ENCODE measurements at regions not wholly inside any gene's neighbourhood (a gene's known extent, or its start where the extent isn't known, plus 50 kb on each side); places are given as distances from the start of the nearest gene placed in this dataset.
A peak's percentile ranks its signal among the peaks of the same experiment; 100 is the strongest.

- no peak for DNase-seq
These were observed 88.8 kb upstream of the GALNT18 start for GRCh38 chr11:11710556-11710955.

DNA sequence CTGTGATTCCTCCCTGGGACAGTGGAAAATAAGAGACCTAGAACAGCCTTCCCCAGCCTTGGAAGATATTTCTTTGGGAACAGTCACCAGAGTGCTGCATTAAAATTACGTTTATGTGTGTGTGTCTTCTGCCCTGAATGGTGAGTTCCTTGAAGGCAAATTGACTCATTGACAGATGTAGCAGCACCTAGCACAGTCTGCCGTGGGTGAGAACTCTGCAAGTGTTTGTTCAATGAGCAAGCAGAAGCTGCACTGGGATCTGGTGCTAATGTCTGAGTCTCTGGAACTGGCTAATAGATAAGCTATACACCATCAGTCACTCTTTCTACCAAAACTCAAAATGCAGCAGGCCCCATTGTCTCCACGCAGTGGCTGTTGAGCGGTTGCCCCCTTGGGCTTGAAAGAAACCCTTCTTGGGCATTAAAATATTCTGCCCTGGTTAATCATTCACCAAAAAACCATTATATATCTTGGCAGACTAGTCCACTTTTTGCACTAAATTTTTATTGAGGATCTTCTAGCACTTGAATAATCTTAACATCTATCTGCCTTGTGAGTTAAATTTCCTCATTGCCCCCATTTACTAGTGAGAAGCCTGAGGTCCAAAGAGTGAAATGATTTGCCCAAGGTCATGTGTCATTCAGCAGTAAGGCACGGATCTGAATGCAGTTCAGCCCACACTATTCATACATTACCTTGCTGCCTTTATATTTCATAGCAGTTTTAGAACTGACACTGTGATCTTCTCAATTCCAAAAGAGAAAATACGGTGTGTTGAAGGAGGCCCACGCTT, 87.8 kb upstream of the GALNT18 start:
- DNase-seq, result no peak

DNA sequence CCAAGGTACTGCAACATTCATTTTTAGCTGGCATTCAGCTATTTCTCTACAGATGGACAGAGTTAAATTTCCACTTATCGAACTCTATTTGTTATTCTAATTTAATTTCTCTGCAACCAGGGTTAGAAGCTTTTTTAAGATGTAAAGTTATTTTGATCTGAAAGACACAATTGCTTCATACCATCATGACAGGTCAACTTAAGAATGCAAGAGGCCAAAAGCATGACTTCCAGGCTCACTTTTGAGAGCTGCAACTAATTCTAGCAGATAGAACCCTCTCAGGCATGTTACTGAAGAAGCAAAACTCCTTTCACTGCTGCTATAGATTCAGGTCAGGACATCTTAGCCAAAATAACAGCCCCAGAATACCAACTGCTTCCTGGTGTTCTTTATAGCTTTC, 86.5 kb upstream of the GALNT18 start:
- DNase-seq, result no peak

DNA sequence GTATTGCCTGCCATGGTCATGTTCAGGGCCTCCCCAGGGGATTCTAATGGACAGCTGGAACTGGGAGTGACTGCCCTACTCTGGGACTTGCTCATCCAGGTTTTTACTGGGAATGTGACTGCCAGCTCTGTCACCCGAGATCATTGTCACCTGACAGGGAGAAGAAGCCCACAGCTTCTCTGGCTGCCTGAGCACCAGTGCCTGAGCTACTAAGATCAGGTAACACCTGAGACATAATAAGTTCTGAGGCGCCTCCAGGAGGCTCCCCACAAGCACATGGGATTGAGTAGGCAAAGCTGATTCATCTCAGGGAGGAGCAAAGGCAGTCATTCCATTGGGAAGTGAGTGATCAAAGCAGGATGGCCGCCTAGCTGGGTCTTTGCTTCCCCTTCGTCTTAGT, 84.2 kb upstream of the GALNT18 start:
- DNase-seq, result peak; percentile 18

- DNase-seq, result no peak
These were observed 82.1 kb upstream of the GALNT18 start for GRCh38 chr11:11703885-11704284.

- no peak for DNase-seq
These were observed 79.3 kb upstream of the GALNT18 start for GRCh38 chr11:11701070-11701469.

GRCh38 chr11:11697796-11698195, 76.0 kb upstream of the GALNT18 start:
- no peak for DNase-seq

GRCh38 chr11:11691296-11692151, 69.7 kb upstream of the GALNT18 start:
- DNase-seq, result peak; percentile 67

DNA sequence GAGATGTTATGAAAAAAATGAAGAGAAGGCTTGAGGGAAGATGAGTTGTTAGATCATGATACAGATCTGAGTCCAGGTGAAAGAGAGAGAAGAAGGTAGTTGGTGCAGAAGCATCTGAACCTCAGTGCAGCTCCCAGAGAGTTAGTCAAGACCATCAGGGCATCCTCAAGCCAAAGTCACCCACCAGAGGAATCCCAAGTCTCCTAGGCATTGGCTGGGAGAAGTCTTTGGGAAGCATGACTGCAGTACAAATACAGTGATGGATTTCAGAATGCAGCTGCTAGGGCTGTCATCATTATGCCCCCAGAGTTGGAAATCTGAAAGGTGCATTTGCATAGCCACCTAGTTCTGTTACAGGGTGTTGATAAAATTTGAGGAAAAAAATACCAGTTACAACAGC, 59.7 kb upstream of the GALNT18 start:
- no peak for DNase-seq

GRCh38 chr11:11677672-11678356, 56.0 kb upstream of the GALNT18 start:
- no peak for DNase-seq

DNA sequence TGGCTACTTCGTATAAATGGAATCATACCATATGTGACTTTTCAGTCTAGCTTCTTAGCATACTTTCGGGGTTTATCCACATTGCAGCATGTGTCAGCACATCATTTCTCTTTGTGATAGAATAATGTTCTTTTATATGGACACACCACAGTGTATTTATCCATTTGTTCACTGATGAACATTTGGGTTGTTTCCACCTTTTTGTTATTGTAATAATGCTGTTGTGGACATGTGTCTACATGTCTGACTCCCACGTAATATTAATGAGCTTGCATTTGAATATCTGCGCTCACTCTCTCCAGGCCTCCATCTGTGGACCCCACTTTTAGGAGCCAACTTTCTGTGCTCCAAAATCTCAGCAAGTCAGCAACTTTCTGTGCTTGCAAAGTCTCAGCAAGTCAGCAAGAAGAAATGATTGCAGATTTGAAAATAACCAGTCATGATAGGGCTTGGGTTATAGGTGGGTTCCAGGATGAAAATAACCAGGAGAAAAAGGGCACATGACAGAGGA, 53.9 kb upstream of the GALNT18 start:
- DNase-seq, result no peak

- no peak for DNase-seq
These were observed 51.0 kb upstream of the GALNT18 start for GRCh38 chr11:11672789-11673188.

DNA sequence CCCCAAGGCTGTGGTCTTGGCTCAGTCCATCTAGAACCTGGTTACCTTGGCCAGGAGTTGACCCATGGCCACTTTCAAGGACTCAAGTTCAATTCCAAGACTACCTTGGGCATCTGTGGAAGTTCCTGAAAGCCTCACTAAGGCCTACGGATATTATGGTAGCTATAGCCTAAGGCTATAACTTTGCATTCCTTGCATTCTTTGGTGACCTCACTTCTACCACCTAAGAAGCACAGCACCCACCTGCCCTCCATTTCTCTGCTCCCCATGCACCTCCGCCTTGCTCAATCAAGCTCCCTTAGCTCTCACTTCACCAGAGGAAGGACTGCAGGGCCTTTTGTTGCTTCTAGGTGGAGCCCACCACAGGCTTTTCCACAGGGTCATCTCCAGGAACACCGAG, 50.3 kb upstream of the GALNT18 start:
- no peak for DNase-seq

Data from retina (tissue), 1 donor.